K562 (cell line): ENCODE measurements at regions not wholly inside any gene's neighbourhood (a gene's known extent, or its start where the extent isn't known, plus 50 kb on each side); places are given as distances from the start of the nearest gene placed in this dataset.

Experiments used
- ATF1 ChIP-seq, 2 experiments: fragments of 450-650 bp in 1 of 2; IDR thresholded peaks; 2 replicates each; pipeline ENCODE4 v1.6.1; 2016; ENCODE audit warnings: missing compliant biosample characterization in 1 of 2, missing genetic modification characterization in 1 of 2
- DMBX1 ChIP-seq: fragments of 250-450 bp; sonication (Bioruptor Pico); IDR thresholded peaks from 2 replicates; pipeline ENCODE4 v1.8.0; 2022; ENCODE audit warnings: inconsistent platforms, mild to moderate bottlenecking, moderate library complexity, borderline replicate concordance
- ELF1 ChIP-seq: fragments of 200-800 bp; sonication (Bioruptor generic); IDR thresholded peaks from 2 replicates; pipeline ENCODE4 v1.6.1; 2016; ENCODE audit warnings: missing genetic modification characterization, missing compliant biosample characterization
- XRCC4 ChIP-seq: IDR thresholded peaks from one replicate; pipeline ENCODE4 v1.6.1; 2011; ENCODE audit not compliant: insufficient read depth, insufficient read length; ENCODE audit errors: extremely low read depth
- ZNF318 ChIP-seq, 2 experiments: fragments of 450-650 bp; IDR thresholded peaks; 2 replicates each; pipeline ENCODE4 v1.6.1; 2016; ENCODE audit warnings: mild to moderate bottlenecking in 2 of 2, borderline replicate concordance in 1 of 2, low read depth in 1 of 2, moderate library complexity in 1 of 2
- ZNF639 ChIP-seq, 2 experiments: fragments of 200-800 bp in 1 of 2; sonication (Bioruptor generic) in 1 of 2; sonication (generic) in 1 of 2; formaldehyde crosslinking in 1 of 2; IDR thresholded peaks in 1 of 2; conservative IDR thresholded peaks in 1 of 2; 2 replicates each; pipeline versions ENCODE4 v1.5.0 to v1.6.1; 2016 to 2020; ENCODE audit warnings: missing compliant biosample characterization in 1 of 2, missing genetic modification characterization in 1 of 2, missing genetic modification reagents in 1 of 2
- ZNF668 ChIP-seq: fragments of 250-450 bp; sonication (Bioruptor Pico); IDR thresholded peaks from 2 replicates; pipeline ENCODE4 v1.8.0; 2022; ENCODE audit warnings: mild to moderate bottlenecking, inconsistent platforms
- TF ChIP-seq, protein P1 (sequence below): fragments of 450-650 bp; formaldehyde crosslinking; IDR thresholded peaks from 2 replicates; pipeline ENCODE4 v1.4.0; 2020; ENCODE audit warnings: mild to moderate bottlenecking, moderate library complexity

DNA sequence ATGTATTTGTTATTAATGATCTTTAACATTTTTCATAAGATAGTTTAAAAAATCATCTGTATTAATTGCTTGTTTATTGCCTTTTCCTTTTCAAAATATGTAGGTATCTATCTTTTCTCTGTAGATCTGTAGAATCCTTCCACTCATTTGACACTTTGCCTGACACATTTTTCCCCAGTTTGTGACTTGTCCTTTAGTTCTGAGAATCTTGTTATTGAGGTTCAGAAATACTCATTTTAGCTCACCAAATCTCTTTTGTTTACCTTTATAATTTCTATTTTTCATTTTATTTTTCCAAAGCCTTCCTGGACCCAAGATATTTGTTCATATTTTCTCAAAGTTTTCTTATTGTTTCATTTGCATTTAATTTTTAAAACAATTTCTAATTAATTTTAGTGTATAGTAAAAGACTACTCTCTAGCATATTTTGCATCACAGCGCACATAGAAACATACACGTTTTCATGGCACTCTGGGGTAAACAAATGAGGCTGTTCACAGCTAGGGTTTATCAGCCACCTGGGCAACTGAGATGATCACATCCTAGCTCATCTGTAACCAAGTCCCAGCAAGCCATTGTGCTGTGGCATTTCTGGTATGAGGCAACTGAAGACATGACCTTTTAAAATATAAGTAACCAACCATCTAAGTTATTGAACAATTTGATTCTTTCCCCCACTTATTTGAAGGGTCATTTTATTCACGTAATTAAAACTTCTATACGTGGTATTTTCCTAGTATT, 275.7 kb downstream of the ADGB start (continued):
- TF ChIP-seq ATF1 (CRISPR knock-in tag; IDR thresholded peaks at IDR 0.05) (no peak), ATF1 (tag; IDR thresholded peaks at IDR 0.05) (no peak), ZNF318 (IDR thresholded peaks at IDR 0.05; ENCODE audit: borderline replicate concordance in 1 of 2, low read depth in 1 of 2) (no peak), XRCC4 (no peak), ZNF639 (CRISPR knock-in tag; conservative IDR thresholded peaks at IDR 0.05 in 1 of 2, IDR thresholded peaks at IDR 0.05 in 1 of 2) (0 out of 4 replicates have a peak, but pooled peaks of 1 of the 2 experiments have one; percentile 8), ZNF668 (CRISPR knock-in tag) (no peak), ELF1 (no peak), DMBX1 (CRISPR knock-in tag) (peak; percentile 37; the same call in 1 of the 2 replicates)
- TF ChIP-seq, protein P1, sequence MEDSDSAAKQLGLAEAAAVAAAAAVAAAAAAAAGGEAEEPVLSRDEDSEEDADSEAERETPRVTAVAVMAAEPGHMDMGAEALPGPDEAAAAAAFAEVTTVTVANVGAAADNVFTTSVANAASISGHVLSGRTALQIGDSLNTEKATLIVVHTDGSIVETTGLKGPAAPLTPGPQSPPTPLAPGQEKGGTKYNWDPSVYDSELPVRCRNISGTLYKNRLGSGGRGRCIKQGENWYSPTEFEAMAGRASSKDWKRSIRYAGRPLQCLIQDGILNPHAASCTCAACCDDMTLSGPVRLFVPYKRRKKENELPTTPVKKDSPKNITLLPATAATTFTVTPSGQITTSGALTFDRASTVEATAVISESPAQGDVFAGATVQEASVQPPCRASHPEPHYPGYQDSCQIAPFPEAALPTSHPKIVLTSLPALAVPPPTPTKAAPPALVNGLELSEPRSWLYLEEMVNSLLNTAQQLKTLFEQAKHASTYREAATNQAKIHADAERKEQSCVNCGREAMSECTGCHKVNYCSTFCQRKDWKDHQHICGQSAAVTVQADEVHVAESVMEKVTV, result 0 out of 2 replicates have a peak, but pooled peaks have one; percentile 6
